Naive thymus-derived CD8-positive, alpha-beta T cell (primary cell): ENCODE measurements at regions not wholly inside any gene's neighbourhood (a gene's known extent, or its start where the extent isn't known, plus 50 kb on each side); places are given as distances from the start of the nearest gene placed in this dataset.
"Not testable (repeated sequence)": the region's sequence is repeated elsewhere in the genome, so short reads cannot be mapped to it uniquely, and the experiment has no call there.

Experiments used
- ATAC-seq, 2 donors: fragments of 150-1000 bp; cut with Tn5 transposase in 1 of 2; sonication (Bioruptor Pico), chemical (Tn5 transposase) in 1 of 2; 1 replicate in 1 of 2; 2 replicates in 1 of 2; pipeline ENCODE4 v1.10.0; 2021; ENCODE audit warnings: mild to moderate bottlenecking in 2 of 2, moderate library complexity in 2 of 2
- POLR2A ChIA-PET: fragments of 350-600 bp; sonication (Branson Sonifier 250); formaldehyde crosslinking; loops from one replicate; lab custom pipeline; 2021; ENCODE audit warnings: antibody characterized with exemption; lab: Charles Lee
- DNase-seq, 10 donors: peaks; one replicate each; pipeline versions ENCODE4 v3.0.0 to v3.0.0-alpha.2; 2020 to 2022
- H3K27ac Mint-ChIP-seq, 10 donors: one replicate each; pipeline ENCODE4 v1.8.0; 2020 to 2022; ENCODE audit warnings: mild to moderate bottlenecking in 10 of 10, mixed read lengths in 10 of 10, moderate library complexity in 4 of 10, inconsistent platforms in 1 of 10
- H3K27me3 Mint-ChIP-seq, 5 donors: one replicate each; pipeline ENCODE4 v1.8.0; 2021 to 2022; ENCODE audit warnings: mixed read lengths in 5 of 5
- H3K36me3 Mint-ChIP-seq, 3 donors: one replicate each; pipeline ENCODE4 v1.8.0; 2020 to 2022; ENCODE audit warnings: mixed read lengths in 3 of 3, mild to moderate bottlenecking in 2 of 3, inconsistent platforms in 1 of 3
- H3K4me1 Mint-ChIP-seq, 4 donors: one replicate each; pipeline ENCODE4 v1.8.0; 2021 to 2022; ENCODE audit warnings: mixed read lengths in 4 of 4
- H3K4me3 Mint-ChIP-seq, 10 donors: one replicate each; pipeline ENCODE4 v1.8.0; 2020 to 2022; ENCODE audit warnings: mild to moderate bottlenecking in 10 of 10, mixed read lengths in 10 of 10, moderate library complexity in 6 of 10, inconsistent platforms in 1 of 10
- H3K9me3 Mint-ChIP-seq, 9 donors: one replicate each; pipeline ENCODE4 v1.8.0; 2020 to 2022; ENCODE audit warnings: mixed read lengths in 9 of 9, mild to moderate bottlenecking in 3 of 9, inconsistent platforms in 1 of 9, moderate library complexity in 1 of 9

DNA sequence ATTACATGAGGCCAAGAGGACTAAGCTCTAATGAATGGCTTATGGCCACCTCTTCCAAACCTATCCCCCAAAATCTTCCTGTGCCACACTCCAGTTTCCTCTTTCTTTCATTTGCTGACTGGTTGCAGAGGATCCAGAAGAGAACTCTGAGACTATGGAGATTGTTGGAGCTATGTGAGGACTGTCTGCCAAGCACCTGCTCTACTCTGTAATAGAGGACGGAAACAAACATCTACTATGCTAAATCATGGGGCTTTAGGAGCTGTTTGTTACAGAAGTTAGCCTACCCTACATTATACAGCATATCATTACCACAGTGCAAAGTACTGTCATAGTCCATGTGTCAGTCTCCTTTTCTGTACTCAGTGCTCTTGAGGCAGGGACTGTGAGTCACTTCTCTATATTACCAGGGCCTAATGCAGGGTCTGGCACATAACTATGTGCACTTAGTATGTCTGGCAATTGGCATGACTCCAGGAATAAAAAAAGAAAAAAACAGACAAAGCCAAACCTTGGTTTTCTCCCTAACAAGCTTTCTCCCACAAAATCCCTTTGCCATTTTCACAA lies 95.1 kb downstream of the RPAP3 start:
- peaks cover 0 to 8% (median 0%) of the 10 kb centered on the region in 4 donors for H3K4me1 Mint-ChIP-seq
- ATAC-seq (no peak), DNase-seq (no peak)
- no peaks in the 10 kb centered on the region for H3K27me3 Mint-ChIP-seq
- no peak overlapping the region for H3K27ac Mint-ChIP-seq
- H3K36me3 Mint-ChIP-seq = peaks cover 13 to 68% (median 55%) of the 10 kb centered on the region in 3 donors
- H3K9me3 Mint-ChIP-seq = peaks cover 21 to 74% (median 52%) of the 10 kb centered on the region in 9 donors
- POLR2A ChIA-PET = no interaction called here
- H3K4me3 Mint-ChIP-seq = no peak overlapping the region

DNA sequence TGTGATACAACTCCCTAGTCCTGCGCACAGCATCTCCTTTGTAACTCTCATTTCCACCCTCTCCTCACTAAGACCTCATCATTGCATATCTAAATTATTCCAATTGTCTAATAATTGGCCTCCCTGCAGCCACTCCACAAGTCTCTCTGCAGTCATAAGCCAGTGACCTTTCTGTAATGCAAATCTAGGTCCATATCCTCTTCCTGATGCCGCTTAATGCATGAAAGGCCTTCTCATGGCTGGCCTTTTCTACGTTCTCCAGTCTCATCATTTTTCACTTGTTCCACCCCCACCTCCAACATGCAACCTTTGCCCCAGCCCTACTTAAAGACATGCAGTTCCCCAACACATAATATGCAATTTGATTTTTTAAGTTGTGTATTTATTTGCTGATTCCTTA lies 96.0 kb downstream of the RPAP3 start:
- Mint-ChIP-seq H3K27ac (no peak overlapping the region), H3K4me3 (no peak overlapping the region), H3K4me1 (peaks cover 0 to 8% (median under 1%) of the 10 kb centered on the region in 4 donors), H3K9me3 (peaks cover 24 to 70% (median 49%) of the 10 kb centered on the region in 9 donors), H3K36me3 (peaks cover 12 to 68% (median 57%) of the 10 kb centered on the region in 3 donors), H3K27me3 (no peaks in the 10 kb centered on the region)
- no peak for ATAC-seq
- no peak for DNase-seq
- POLR2A ChIA-PET = no interaction called here

DNA sequence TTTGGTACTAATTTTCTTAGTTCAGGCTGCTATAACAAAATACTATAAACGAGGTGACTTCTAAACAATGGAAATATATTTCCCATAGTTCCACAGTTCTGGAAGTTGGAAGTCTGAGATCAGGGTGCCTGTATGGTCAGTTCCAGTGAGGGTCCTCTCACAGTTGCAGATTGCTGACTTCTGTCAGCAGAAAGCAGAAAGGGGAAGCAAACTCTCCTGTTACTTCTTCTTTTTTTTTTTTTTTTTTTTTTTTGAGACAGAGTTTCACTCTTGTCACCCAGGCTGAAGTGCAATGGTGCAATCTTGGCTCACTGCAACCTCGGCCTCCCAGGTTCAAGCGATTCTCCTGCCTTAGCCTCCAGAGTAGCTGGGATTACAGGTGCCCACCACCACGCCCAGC lies 97.2 kb downstream of the RPAP3 start:
- ATAC-seq, DNase-seq, H3K27ac Mint-ChIP-seq, H3K4me3 Mint-ChIP-seq, POLR2A ChIA-PET, H3K4me1 Mint-ChIP-seq, H3K27me3 Mint-ChIP-seq: not testable (repeated sequence)
- Mint-ChIP-seq H3K9me3 (peaks cover 21 to 62% (median 40%) of the 10 kb centered on the region in 9 donors), H3K36me3 (peaks cover 10 to 60% (median 50%) of the 10 kb centered on the region in 3 donors)

DNA sequence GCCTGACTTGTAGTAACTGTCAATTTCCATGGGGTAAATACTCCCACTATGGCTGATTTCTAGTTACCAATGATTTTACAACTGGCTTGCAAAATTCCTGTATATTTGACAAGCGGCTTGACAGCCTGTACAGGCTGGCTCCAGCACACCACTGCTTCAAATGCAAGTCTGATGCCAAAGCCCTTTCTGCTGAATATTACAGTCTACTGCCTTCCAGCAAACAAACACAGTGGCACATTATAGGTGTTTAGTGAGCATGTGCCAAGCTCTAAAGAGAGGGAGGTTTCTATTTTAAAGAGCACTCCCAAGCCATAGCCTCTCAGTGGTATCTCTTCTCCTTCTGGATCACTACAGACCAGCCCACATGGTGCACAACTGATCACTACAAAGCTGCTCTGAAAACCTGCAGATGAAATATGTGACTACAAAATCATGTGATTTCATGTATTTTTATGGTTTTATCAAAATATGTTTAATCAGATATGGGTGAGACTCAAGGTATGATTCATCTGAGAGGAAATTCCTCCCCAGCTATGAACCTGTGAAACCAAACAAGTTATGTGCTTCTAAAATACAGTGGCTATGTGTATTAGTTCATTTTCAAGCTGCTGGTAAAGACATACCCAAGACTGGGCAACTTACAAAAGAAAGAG lies 101.5 kb downstream of the RPAP3 start:
- Mint-ChIP-seq H3K9me3 (peaks cover 16 to 40% (median 26%) of the 10 kb centered on the region in 9 donors), H3K4me1 (peaks cover 0 to 4% (median 1%) of the 10 kb centered on the region in 4 donors), H3K27ac (peak overlapping the region in 3 of 10 donors; percentile 23 to 54 (median 29)), H3K4me3 (no peak overlapping the region), H3K27me3 (no peaks in the 10 kb centered on the region), H3K36me3 (peaks cover 5 to 39% (median 30%) of the 10 kb centered on the region in 3 donors)
- ATAC-seq (no peak), DNase-seq (no peak)
- POLR2A ChIA-PET = no interaction called here

DNA sequence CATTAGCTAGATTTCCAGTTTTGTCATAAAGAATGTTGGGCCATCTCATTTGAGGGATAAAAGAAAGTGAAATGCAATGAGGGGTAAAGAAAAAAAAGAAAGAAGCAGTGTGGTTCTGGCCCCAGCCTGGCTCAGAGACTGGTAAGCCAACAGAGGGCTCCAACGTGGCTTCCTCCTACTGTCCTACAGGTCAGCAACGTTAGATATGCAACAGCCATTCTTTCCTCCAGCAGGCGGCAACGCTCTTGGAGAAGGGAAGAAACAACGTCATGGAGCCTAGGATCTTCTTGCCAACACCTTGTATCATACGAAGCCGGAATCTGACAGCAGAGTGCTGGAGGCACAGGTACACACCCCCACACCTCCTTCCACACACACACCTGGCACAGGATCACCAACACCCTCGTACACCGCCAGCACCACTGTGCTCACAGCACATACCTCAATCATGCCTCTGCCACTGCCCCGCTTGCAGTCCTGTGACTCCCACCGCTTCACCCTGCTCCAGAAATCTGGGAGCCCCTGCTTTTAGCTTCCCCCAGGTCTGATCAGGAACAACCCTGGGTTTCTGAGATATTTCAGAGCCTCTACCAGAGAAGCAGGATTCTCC lies 102.8 kb downstream of the RPAP3 start:
- ATAC-seq (no peak), DNase-seq (no peak)
- Mint-ChIP-seq H3K36me3 (peaks cover 5 to 31% (median 25%) of the 10 kb centered on the region in 3 donors), H3K27me3 (no peaks in the 10 kb centered on the region), H3K27ac (peak overlapping the region in 1 of 10 donors; percentile 11), H3K4me1 (peaks cover 0 to 3% (median 0%) of the 10 kb centered on the region in 4 donors), H3K9me3 (peaks cover 17 to 39% (median 28%) of the 10 kb centered on the region in 9 donors), H3K4me3 (no peak overlapping the region)
- POLR2A ChIA-PET = no interaction called here

DNA sequence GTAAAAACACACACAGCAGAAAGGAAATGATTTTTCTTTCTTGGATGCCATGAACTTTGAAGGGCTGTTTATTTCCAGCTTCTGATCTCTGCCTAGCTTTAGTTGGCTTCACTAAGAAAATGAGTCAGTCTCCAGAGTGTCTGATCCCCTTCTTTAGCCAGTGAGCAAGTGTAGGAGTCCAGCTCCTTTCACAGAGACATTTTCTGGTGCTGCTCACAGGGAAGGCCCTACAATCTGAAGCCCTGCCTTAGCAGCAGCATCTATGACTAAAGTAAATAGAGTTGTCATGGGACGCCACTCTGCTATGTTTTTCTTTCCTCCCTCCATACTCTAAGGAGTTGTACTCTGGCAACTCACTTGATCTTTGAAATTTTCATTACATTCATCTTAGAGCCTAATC lies 103.5 kb downstream of the RPAP3 start:
- Mint-ChIP-seq H3K9me3 (peaks cover 10 to 32% (median 20%) of the 10 kb centered on the region in 9 donors), H3K36me3 (peaks cover 5 to 24% (median 18%) of the 10 kb centered on the region in 3 donors), H3K27ac (no peak overlapping the region), H3K4me1 (peaks cover 0 to 3% (median 0%) of the 10 kb centered on the region in 4 donors), H3K27me3 (no peaks in the 10 kb centered on the region), H3K4me3 (no peak overlapping the region)
- POLR2A ChIA-PET = no interaction called here
- ATAC-seq (no peak), DNase-seq (no peak)

DNA sequence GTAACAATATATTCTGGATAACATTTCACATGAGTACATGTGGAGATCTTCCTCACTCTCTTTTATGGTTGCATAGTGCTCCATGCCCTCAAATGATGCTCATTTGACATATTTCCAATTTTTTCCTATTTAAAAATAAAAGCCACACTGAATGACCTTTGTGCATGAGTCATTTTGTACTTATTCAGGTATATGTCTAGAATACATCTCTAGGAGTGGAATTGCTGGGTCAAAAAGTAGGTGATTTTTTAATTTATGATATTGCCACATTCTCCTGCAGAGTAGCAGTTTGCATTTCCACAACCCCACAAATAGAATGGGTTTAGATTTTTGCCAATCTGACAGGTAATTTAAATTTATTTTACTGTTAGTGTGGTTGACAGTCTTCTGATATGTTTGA lies 104.8 kb downstream of the RPAP3 start:
- DNase-seq = no peak
- Mint-ChIP-seq H3K4me3 (no peak overlapping the region), H3K27ac (no peak overlapping the region), H3K27me3 (no peaks in the 10 kb centered on the region), H3K9me3 (peaks cover 6 to 20% (median 10%) of the 10 kb centered on the region in 9 donors), H3K36me3 (peaks cover 0 to 13% (median 12%) of the 10 kb centered on the region in 3 donors), H3K4me1 (peaks cover 0 to 3% (median 0%) of the 10 kb centered on the region in 4 donors)
- POLR2A ChIA-PET = no interaction called here
- ATAC-seq = no peak

DNA sequence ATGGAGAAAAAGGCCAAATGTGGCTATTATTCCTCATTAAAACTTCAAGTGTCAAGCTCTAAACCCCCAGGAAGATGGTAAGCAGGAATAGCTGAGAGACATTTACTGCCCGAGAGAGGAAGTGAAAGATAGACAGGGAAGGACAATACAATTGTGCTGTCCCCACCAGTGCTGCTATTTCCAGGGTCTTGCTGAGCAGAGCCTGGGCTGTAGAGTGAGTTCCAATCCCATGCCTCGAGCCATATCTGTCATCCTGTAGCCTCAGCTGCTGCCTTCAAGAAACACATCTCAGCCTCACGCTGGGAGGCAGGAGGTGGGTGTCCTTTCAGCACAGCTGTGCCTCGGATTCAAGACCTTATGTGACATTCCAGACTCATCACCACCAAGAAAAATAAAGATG lies 114.0 kb downstream of the RPAP3 start:
- ATAC-seq (no peak), DNase-seq (no peak)
- POLR2A ChIA-PET = no interaction called here
- Mint-ChIP-seq H3K27me3 (no peaks in the 10 kb centered on the region), H3K27ac (peak overlapping the region in 1 of 10 donors; percentile 34), H3K4me3 (no peak overlapping the region), H3K9me3 (peaks cover 0 to 11% (median 0%) of the 10 kb centered on the region in 9 donors), H3K36me3 (peaks cover 0 to 6% (median 3%) of the 10 kb centered on the region in 3 donors), H3K4me1 (peaks cover 0 to 6% (median 4%) of the 10 kb centered on the region in 4 donors)

DNA sequence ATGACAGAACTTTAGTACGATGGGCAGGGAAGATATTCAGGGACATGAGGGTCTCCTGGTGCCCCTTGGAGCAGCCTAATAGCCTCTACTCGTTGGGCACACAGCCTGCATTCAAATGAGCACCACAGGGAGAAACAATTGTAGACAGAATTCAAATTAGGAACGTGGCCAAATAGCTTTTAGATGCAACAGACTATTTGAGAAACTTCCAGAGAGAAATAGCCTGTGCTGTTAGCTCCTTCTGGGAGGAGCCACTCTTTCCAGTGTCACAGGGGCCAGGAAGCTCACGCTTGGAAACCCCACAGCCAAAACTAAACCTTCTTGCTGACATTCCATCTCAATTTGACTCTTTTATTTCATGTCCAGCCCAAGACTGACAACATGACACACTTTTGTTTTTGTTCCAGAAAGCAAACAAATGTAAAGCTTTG lies 114.5 kb downstream of the RPAP3 start:
- H3K27ac Mint-ChIP-seq = no peak overlapping the region
- peaks cover 0 to 5% (median 3%) of the 10 kb centered on the region in 3 donors for H3K36me3 Mint-ChIP-seq
- DNase-seq (no peak), ATAC-seq (no peak)
- no peak overlapping the region for H3K4me3 Mint-ChIP-seq
- H3K4me1 Mint-ChIP-seq = peaks cover 0 to 6% (median 4%) of the 10 kb centered on the region in 4 donors
- H3K27me3 Mint-ChIP-seq = no peaks in the 10 kb centered on the region
- H3K9me3 Mint-ChIP-seq = peaks cover 0 to 9% (median 0%) of the 10 kb centered on the region in 9 donors
- POLR2A ChIA-PET = no interaction called here

DNA sequence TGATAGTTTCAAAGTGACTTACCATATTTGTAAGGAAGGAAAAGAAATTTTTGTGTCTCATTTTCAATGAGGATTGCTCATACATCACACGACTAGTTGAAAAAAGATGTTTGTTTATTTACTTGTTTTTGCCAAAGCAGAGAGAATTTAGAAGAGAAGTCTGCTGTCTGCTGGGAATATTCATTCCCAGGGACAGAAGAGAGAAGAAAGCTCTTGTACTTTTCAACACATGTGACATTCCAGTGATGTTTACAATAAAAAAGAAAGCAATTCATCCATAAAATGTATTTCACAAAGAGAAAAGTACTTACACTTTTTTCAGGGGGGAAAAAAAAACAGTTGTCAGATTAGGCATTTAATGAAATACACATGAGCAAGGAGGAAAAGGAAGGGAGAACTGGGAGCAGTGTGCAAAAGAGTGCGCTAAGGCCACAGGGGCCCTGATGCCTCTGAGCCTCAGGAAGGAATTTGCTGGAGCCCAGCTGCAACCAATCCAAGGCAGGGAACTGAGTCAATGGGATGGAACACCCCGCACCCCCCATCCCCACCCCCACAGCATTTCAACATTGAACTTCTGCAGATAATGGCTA lies 115.0 kb downstream of the RPAP3 start:
- peaks cover 0 to 6% (median 4%) of the 10 kb centered on the region in 4 donors for H3K4me1 Mint-ChIP-seq

DNA sequence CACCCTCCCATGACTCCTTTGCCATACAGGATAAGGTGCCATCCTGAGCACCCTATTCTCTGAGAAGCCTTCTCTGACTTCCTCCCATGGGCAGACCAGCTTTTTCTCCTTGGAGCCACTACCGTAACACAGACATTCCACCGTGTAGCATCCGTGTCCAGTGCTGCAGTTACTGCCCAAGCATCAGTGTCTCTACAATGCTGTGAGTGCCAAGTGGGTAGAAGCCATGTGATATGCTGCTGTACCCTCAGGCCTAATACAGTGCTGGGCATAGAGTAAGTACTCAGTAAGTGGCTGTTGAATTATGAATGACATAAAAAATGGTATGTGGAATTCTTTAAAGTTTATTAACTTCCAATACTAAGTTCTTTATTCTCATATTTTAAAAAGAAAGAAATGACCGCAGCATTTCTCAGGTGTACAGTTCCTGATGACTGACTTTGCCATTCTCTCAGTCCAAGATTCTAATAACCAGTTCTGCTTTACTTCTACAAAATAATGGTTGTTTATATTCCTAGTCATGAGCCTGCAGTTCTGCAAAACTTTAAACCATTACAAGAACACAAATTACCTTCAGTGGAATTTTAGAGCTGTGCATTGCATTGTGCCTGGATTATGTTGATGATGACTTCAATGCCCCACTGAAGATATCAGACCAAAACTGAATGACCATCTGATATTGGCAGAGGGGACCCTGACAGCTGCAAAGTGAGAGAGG lies 118.7 kb downstream of the RPAP3 start:
- no peak overlapping the region for H3K4me3 Mint-ChIP-seq
- POLR2A ChIA-PET = no interaction called here
- DNase-seq (no peak), ATAC-seq (no peak)
- peak overlapping the region in 2 of 10 donors; percentile 7 to 43 for H3K27ac Mint-ChIP-seq
- peaks cover 0 to 7% (median 0%) of the 10 kb centered on the region in 5 donors for H3K27me3 Mint-ChIP-seq
- peaks cover 0 to 6% (median 4%) of the 10 kb centered on the region in 4 donors for H3K4me1 Mint-ChIP-seq
- peaks cover 0 to 5% (median 2%) of the 10 kb centered on the region in 3 donors for H3K36me3 Mint-ChIP-seq
- H3K9me3 Mint-ChIP-seq = no peaks in the 10 kb centered on the region

More for the DNA sequence above, 115.0 kb downstream of the RPAP3 start:
- POLR2A ChIA-PET = no interaction called here
- Mint-ChIP-seq H3K9me3 (peaks cover 0 to 4% (median 0%) of the 10 kb centered on the region in 9 donors), H3K27me3 (no peaks in the 10 kb centered on the region), H3K27ac (peak overlapping the region in 1 of 10 donors; percentile 15), H3K36me3 (peaks cover 0 to 3% (median under 1%) of the 10 kb centered on the region in 3 donors), H3K4me3 (no peak overlapping the region)
- DNase-seq (no peak), ATAC-seq (no peak)

DNA sequence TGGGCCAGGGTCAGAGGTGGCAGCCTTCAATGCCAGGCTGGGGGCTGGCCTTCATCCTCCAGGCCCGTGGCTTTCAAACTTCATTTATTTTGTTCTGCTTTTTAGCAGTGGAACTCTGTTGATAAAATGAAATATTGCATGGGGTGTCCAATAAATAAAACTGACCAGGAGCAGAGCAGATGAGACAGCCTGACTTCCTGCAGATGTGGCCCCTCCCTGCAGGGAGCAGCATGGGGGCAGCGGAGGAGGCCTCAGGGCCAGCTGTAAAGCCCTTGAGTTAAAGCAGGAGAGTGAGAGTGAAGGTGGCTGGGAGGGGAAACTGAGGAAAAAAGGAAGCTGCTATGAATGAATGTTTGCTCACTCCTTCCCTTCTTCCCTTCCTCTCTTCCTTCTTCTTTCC lies 120.3 kb downstream of the RPAP3 start:
- Mint-ChIP-seq H3K9me3 (no peaks in the 10 kb centered on the region), H3K27me3 (peaks cover 0 to 7% (median 0%) of the 10 kb centered on the region in 5 donors), H3K36me3 (peaks cover 0 to 5% (median 2%) of the 10 kb centered on the region in 3 donors), H3K4me3 (no peak overlapping the region), H3K4me1 (peaks cover 0 to 6% (median 3%) of the 10 kb centered on the region in 4 donors), H3K27ac (no peak overlapping the region)
- ATAC-seq (no peak), DNase-seq (no peak)
- POLR2A ChIA-PET = no interaction called here
